ENCODE measurements at regions not wholly inside any gene's neighbourhood (a gene's known extent, or its start where the extent isn't known, plus 50 kb on each side); places are given as distances from the start of the nearest gene placed in this dataset.

- TF ChIP-seq EZH2phosphoT487 (conservative IDR thresholded peaks at IDR 0.05; ENCODE audit: low read length) (no peak), CTCF (IDR thresholded peaks at IDR 0.05; ENCODE audit: insufficient read depth, low read length, poor library complexity, severe bottlenecking) (no peak)
- Histone ChIP-seq H4K20me1 (ENCODE audit: low read depth, low read length) (no peaks in the 10 kb centered on the region), H3K36me3 (ENCODE audit: low read length) (no peaks in the 10 kb centered on the region), H2AFZ (ENCODE audit: low read depth, low read length, severe bottlenecking) (peak overlapping the region; percentile 29), H3K79me2 (ENCODE audit: insufficient read depth, low read length) (no peaks in the 10 kb centered on the region), H3K27ac (ENCODE audit: low read depth, low read length) (no peak overlapping the region), H3K9ac (ENCODE audit: low read length) (no peak overlapping the region), H3K9me2 (replicated peaks; ENCODE audit: insufficient read depth, low read length) (no peaks in the 10 kb centered on the region), H3K9me3 (ENCODE audit: insufficient read depth, low read length) (no peaks in the 10 kb centered on the region), H3K4me3 (ENCODE audit: insufficient read depth, low read length, poor library complexity, severe bottlenecking) (no peak overlapping the region), H3K27me3 (ENCODE audit: low read length) (no peaks in the 10 kb centered on the region), H3K4me2 (ENCODE audit: low read depth, low read length, poor library complexity, severe bottlenecking) (no peak overlapping the region), H3F3A (ENCODE audit: insufficient read depth) (no peaks in the 10 kb centered on the region)
Measured at GRCh38 chr3:82423268-82424030, 662.0 kb upstream of the GBE1 start.

GRCh38 chr3:82416830-82417229, 655.4 kb upstream of the GBE1 start:
- H3K9ac ChIP-seq (ENCODE audit: low read length): no peak overlapping the region
- H3K4me2 ChIP-seq (ENCODE audit: low read depth, low read length, poor library complexity, severe bottlenecking): peak overlapping the region; percentile 3
- no peak for TF ChIP-seq CTCF (IDR thresholded peaks at IDR 0.05; ENCODE audit: insufficient read depth, low read length, poor library complexity, severe bottlenecking)
- no peak for TF ChIP-seq EZH2phosphoT487 (conservative IDR thresholded peaks at IDR 0.05; ENCODE audit: low read length)
- H3F3A ChIP-seq (ENCODE audit: insufficient read depth): no peaks in the 10 kb centered on the region
- no peaks in the 10 kb centered on the region for H3K9me2 ChIP-seq (replicated peaks; ENCODE audit: insufficient read depth, low read length)
- H3K4me3 ChIP-seq (ENCODE audit: insufficient read depth, low read length, poor library complexity, severe bottlenecking): no peak overlapping the region
- H3K36me3 ChIP-seq (ENCODE audit: low read length): no peaks in the 10 kb centered on the region
- H4K20me1 ChIP-seq (ENCODE audit: low read depth, low read length): no peaks in the 10 kb centered on the region
- no peaks in the 10 kb centered on the region for H3K9me3 ChIP-seq (ENCODE audit: insufficient read depth, low read length)
- peak overlapping the region; percentile 85 for H2AFZ ChIP-seq (ENCODE audit: low read depth, low read length, severe bottlenecking)
- H3K79me2 ChIP-seq (ENCODE audit: insufficient read depth, low read length): no peaks in the 10 kb centered on the region
- H3K27ac ChIP-seq (ENCODE audit: low read depth, low read length): no peak overlapping the region
- no peaks in the 10 kb centered on the region for H3K27me3 ChIP-seq (ENCODE audit: low read length)

DNA sequence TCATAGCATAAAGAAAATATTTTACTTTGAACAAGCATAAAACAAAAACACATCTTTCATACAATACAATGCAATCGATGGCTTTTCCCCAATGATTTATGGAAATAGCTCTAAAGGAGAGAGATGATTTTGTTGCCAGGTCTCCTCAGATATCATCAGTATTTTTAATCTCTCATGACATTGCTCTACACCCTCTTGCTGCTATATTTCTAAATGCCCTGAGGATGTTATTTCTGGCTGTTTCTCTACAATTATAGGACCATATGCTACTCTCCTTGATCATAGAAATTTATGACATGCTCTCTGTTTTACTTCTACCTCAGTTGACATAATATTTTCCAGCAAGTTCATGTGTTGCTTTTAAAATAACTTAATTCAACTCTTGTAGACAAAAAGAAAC, 654.9 kb upstream of the GBE1 start:
- H3K4me3 ChIP-seq (ENCODE audit: insufficient read depth, low read length, poor library complexity, severe bottlenecking): no peak overlapping the region
- H3K27ac ChIP-seq (ENCODE audit: low read depth, low read length): no peak overlapping the region
- H3K79me2 ChIP-seq (ENCODE audit: insufficient read depth, low read length): no peaks in the 10 kb centered on the region
- H3F3A ChIP-seq (ENCODE audit: insufficient read depth): no peaks in the 10 kb centered on the region
- TF ChIP-seq CTCF (IDR thresholded peaks at IDR 0.05; ENCODE audit: insufficient read depth, low read length, poor library complexity, severe bottlenecking): no peak
- TF ChIP-seq EZH2phosphoT487 (conservative IDR thresholded peaks at IDR 0.05; ENCODE audit: low read length): no peak
- peak overlapping the region; percentile 85 for H2AFZ ChIP-seq (ENCODE audit: low read depth, low read length, severe bottlenecking)
- no peaks in the 10 kb centered on the region for H3K27me3 ChIP-seq (ENCODE audit: low read length)
- H3K9me2 ChIP-seq (replicated peaks; ENCODE audit: insufficient read depth, low read length): no peaks in the 10 kb centered on the region
- H3K4me2 ChIP-seq (ENCODE audit: low read depth, low read length, poor library complexity, severe bottlenecking): peak overlapping the region; percentile 3
- no peaks in the 10 kb centered on the region for H4K20me1 ChIP-seq (ENCODE audit: low read depth, low read length)
- H3K9ac ChIP-seq (ENCODE audit: low read length): no peak overlapping the region
- no peaks in the 10 kb centered on the region for H3K36me3 ChIP-seq (ENCODE audit: low read length)
- no peaks in the 10 kb centered on the region for H3K9me3 ChIP-seq (ENCODE audit: insufficient read depth, low read length)

All from SU-DHL-6 (cell line).